AG08396 (cell line): ENCODE measurements at regions not wholly inside any gene's neighbourhood (a gene's known extent, or its start where the extent isn't known, plus 50 kb on each side); places are given as distances from the start of the nearest gene placed in this dataset.

Experiments used
- DNase-seq: peaks from one replicate; pipeline ENCODE4 v3.0.0; 2012; ENCODE audit warnings: low spot score, mixed read lengths

DNA sequence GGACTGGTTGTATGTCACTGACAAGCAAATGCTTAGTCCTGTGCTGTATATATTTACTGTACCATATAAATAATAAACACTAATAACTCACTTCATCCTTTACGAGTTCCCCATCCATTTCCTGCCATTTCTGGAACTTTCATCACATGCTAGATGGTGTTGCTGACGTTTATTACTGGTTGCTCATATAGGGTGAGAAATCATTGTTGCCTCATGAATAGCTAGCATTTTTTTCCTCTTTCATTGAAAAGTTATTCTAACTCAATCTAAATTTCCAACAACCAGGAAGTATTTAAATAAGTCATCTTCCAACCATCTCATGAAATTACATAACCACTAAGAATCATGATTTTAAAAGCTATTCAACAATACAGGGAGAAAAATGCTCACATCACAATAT is 88.6 kb upstream of the RCN1 start:
- no peak for DNase-seq

DNA sequence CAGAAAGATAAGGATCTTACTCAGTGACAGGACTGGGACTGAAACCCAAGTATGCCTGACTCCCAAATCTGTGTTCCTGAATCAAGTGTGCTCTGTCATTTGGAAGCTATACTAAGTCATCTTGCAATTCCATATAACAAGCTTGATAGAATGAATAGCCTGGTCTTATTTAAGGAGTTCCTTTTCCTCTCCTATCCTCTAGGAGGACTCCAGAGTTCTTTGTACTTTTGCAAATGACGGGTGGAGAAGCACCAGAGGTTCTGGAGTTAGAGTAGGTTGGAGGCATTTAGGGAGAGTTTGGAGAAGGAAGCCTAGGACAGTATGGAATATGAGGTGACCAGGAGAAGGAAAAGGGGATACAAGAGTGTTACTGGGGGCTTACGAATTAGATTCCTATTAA is 92.9 kb upstream of the RCN1 start:
- DNase-seq = no peak

DNA sequence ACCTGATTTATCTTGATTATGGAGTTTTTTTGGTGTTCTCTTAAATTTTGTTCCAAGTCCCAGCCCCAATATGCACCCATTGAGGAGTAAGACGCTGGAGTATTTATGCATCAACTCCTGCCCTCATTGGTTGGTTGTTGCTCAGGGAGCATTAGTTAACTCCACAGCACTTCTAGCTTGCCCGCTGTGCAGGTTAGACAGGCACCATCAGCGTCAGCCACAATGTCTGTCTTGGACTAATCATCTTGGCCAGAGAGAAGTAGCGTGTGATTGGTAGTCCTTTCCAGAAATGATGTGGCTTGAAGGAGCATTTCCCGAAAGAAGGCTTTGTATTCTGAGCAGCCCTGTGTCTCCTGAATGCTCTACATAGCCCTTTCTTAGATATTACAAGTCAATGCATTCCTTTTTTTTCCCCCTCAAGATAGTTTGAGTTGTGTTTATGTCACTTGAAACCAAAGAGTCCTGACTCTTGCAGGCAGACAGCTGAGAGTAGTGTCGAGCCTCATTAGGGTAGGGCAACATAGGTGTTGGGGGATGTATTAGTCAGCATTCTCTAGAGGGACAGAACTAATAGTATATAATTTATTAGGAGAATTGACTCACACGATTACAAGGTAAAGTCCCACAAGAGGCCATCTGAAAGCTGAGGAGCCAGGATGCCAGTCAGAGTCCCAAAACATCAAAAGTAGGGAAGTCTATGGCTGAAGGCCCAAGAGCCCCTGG is 94.6 kb upstream of the RCN1 start:
- no peak for DNase-seq

- no peak for DNase-seq
These were observed 95.3 kb upstream of the RCN1 start for GRCh38 chr11:31995525-31996094.

- DNase-seq = no peak
These were observed 95.8 kb upstream of the RCN1 start for GRCh38 chr11:31995032-31995431.

DNA sequence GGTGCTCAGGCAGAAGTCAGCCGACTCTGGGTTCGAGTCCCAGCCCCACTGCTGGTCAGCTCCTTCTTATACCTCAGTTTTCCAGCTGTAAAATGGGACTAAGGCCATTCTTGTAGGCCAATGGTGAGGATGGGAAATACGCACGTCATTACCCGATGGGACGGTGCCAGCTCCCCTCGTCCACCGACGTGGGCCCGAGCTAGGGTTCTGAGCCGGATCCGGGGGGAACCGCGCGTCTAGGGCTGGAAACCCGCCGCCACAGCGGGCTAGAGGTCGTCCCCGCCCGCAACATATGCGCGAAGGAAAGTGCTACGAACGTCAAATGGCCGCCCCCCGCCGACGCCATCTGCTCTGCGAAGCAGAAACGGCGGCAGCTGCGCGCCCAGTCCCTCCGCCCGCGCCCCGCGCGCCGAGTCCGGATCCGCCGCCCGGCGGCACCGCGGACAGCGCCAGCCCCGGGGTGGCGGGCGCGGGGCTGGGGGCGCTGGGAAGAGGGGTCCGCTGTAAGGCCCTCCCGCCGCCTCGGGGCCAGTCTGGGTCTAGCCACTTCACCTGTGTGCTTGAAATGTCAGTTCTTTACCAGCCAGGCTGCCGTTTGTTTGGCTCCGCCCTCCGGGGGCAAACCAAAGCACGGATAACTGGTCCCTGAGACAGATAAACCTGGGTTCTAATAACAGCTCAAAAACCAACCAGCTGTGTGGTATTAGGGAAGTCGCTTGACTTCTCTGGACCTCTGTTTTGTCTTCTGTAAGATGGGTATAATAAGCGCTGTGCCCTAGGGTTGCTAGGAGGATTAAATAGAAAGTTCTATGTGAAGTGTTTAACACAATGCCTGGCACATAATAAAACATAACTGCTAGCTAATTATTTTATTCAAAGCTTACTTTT is 103.5 kb upstream of the RCN1 start:
- no peak for DNase-seq

- DNase-seq = no peak
These were observed 104.5 kb upstream of the RCN1 start for GRCh38 chr11:31986201-31986889.

DNA sequence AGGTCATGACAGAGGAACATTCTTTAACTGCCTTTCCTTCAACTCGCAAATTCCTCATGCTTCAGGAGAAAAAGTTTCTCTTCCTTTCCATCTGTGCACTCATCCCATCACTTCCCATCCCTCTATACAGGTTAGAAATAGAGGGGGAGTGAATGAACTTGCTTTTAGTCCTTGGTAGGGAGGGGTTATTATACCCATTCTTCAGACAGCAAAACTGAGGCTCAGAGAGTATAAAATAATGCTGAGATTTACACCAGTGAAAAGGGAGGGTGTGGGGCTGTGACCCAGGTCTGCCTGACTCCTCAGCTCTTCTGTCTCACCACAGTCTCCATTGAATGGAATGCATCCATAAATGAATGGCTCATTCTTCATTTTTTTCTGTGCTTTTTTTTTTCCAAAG is 109.4 kb upstream of the RCN1 start:
- no peak for DNase-seq

GRCh38 chr11:31977343-31977742 is 113.5 kb upstream of the RCN1 start:
- no peak for DNase-seq

- peak; percentile 65 for DNase-seq
These were observed 116.3 kb upstream of the RCN1 start for GRCh38 chr11:31974366-31975136.

DNA sequence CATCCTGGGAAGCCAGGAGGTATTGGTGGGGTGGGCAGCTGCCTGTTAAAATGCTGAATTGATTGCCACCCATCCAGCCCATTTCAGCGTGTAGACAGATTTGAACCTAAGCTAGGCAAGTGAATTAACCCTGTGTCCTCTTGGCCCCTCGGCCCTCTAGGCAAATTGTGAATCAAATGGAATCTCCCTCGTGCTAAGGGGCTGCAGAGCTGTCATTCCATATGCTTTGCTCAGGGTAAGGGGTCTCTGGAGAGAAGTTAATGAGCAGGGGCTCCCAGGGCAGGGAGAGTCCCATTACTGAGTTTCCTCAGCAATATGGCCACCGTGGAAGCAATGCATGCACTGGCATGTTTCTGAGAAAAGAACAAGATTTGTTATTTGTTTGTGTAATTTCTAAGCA is 117.7 kb upstream of the RCN1 start:
- DNase-seq = no peak

GRCh38 chr11:31972623-31973022 is 118.3 kb upstream of the RCN1 start:
- DNase-seq = no peak

DNA sequence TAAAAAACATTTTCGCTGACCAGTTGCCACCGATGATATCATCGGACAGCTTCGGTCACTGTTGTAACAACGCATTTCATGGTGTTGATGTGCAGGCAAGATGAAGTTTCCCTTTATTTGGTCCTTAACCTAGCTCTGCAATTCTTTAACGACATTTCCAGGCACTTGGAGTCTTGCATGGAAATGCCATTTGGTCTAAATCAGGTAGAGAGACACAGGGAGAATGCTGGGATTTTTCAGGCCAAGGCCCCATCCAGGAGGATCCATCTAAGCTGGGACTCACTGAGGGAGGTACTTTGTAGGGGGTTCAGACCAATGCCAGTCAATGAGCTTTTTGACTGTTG is 121.5 kb upstream of the RCN1 start:
- DNase-seq = no peak

GRCh38 chr11:31968461-31969358 is 122.2 kb upstream of the RCN1 start:
- peak; percentile 68 for DNase-seq

DNA sequence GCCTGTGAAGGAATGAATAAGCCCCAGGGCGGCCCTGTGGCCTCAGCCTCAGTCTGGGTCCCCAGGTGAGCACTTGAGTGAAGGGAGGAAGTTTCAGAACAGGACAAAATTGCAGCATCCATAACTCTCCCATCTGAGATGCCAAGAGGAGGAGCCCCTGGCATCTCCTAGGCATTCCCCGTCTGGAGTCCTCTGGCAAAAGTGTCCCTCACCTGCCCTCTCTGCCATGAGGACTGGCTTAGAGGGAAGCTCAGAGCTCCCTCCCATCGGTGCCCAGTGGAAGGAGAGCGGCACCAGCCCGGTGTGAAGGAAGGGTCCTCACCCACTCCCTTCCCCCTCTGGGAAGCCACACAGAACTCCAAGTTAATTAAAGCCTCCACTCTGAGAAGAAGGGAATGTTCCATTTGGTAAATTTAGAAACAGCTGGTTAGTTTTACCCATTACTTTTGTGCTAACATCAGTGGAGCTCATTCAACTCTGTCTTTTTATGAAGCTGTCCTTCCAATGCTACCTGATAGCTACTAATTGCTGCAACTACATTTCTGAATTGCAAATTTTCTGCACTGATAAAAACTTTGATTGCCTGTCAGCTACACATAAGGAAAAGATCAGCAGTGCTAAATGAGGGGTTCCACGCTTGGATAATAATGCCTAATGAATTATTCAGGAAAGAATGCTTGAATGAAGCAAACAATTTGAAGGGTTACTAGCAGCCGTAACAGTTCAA is 123.3 kb upstream of the RCN1 start:
- DNase-seq = no peak

DNA sequence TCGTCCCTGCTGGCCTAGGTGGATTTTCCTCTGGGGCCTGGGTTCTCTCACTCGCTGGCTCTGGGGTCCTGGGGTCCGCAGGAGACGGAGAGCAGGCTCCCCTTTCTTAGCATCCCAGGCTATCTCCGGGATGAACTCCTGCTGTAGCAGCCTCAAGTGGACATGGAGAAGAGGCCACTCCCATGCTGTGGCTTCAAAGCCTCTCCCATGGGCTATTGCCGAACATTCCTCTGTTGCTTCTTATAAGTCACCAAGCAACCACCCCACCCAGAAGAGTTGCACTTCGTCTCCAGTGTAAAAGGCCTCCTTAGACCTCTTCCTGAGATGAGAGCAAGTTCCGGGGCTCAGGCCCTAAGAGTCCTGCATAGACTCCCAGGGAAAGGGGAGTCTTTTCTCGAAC is 124.0 kb upstream of the RCN1 start:
- no peak for DNase-seq

DNA sequence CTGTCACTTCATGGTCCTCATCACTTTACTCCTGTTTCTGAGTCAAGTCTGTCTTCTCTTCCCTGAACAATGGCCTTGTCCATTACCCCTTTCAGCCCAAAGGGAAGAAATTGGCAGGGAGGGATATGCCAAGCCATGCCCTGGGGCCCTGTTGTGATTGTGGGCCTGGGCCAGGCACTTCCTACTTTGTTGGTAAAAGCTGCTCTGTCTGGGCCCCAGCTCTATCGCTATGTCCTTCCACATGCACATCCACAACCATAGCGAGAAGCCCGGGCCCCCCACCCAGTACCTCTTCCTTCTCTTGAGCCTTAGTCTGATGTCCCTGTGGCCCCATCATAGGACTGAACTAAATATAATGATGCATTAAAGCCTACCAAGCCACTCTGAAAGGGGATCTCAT is 126.7 kb upstream of the RCN1 start:
- DNase-seq = no peak

DNA sequence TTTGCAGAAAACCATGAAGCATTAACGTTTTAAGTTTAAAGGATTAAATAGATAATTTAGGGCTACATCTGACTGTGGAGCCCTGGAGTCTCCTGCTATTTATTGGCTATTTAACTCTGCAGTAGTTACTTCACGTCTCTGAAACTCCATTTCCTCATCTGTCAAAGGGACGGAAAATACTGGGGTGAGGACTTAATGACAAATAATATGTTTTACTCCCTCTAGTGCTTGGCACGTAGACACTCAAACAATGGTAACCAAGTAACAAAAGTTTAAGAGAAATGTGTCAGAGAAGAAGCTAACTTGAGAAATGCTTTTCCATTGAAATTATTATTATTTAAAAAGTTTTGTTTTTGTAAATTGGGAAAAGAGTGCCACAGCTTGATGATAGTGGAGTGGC is 130.7 kb upstream of the RCN1 start:
- no peak for DNase-seq

DNA sequence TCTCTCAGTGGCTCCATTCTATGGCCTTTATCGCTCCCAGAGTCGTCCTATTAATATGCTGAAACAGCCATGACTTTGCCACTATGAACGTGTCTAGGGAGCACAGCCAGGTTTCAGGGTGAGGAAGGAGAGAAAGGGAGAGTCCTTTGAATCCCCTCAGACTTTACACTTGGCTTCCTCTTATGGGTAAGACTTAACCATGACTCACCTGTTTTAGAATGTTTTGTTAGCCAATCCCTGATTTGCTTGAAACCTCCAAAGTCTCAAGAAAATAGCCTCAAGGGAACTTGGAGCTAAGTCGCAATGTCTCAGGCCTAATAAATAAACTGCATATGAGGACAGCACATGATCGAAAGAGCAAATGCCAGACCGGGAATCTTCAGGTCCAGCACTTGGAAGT is 131.2 kb upstream of the RCN1 start:
- no peak for DNase-seq

DNA sequence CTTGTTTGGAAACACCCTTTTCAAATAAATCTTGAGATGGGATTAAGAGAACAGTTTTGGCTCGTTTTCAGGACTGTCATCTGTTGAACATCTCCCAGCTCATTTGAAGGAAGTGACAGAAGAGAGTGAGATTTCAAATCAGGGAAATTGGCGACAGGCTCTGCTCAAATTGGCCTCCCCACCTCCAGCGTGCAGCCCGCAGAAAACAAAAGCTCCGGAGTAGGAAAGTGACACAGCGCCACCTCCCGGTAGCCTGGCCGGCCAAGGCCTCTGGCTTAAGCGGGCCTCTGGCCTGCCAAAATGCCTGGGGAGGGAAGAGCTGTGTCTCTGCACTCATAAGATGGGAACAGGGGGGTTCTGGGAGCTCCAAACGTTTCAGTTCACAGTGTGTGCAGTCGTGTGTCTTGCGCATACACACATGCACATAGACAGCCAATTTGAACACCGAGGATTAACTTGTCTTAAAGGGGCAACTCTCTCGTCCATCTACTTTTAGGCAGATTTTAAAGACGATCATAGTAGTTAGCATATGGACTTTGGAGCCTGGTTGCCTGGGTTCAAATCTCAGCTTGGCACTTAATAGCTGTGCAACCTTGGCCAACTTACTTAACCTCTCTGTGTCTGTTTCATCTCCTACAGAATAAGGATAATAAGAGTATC is 132.7 kb upstream of the RCN1 start:
- peak; percentile 78 for DNase-seq
